AG04450 (cell line): ENCODE measurements at regions not wholly inside any gene's neighbourhood (a gene's known extent, or its start where the extent isn't known, plus 50 kb on each side); places are given as distances from the start of the nearest gene placed in this dataset.

ENCODE experiments used
- CTCF ChIA-PET: fragments of 300-600, 350-600 bp; formaldehyde crosslinking; extraction: SDS; loops from one replicate; lab custom pipeline; 2022; ENCODE audit warnings: antibody characterized with exemption, inconsistent platforms; lab: Charles Lee
- POLR2A ChIA-PET: fragments of 350-600 bp; formaldehyde crosslinking; extraction: SDS; loops from one replicate; lab custom pipeline; 2021; ENCODE audit warnings: antibody characterized with exemption, inconsistent platforms; lab: Yijun Ruan, JAX
- DNase-seq: peaks from one replicate; pipeline ENCODE4 v3.0.0-alpha.2; 2011; ENCODE audit warnings: low read depth, low spot score
- H3K27ac ChIP-seq: one replicate; pipeline ENCODE4 v1.5.1; 2012; ENCODE audit warnings: low read depth, low read length, control low read depth
- H3K27me3 ChIP-seq: one replicate; pipeline ENCODE4 v1.6.0; 2012; ENCODE audit warnings: low read length; ENCODE audit not compliant: control insufficient read depth, insufficient read depth
- H3K4me3 ChIP-seq: 2 replicates; pipeline ENCODE4 v1.5.1; 2011; ENCODE audit warnings: mild to moderate bottlenecking, low read depth, low read length, control low read depth
- H3K9me3 ChIP-seq: 2 replicates; pipeline ENCODE4 v1.5.1; 2012; ENCODE audit warnings: low read length; ENCODE audit not compliant: control insufficient read depth, insufficient read depth
- TF ChIP-seq, protein P1 (sequence below): IDR thresholded peaks from 2 replicates; pipeline ENCODE4 v1.5.1; 2011; ENCODE audit warnings: low read depth, low read length, control low read depth, inconsistent platforms

GRCh38 chr2:220789961-220790360 is 782.1 kb downstream of the EPHA4 start:
- ChIA-PET POLR2A (no interaction called here), CTCF (no interaction called here)
- DNase-seq: no peak
- Histone ChIP-seq H3K27me3 (no peaks in the 10 kb centered on the region), H3K9me3 (no peaks in the 10 kb centered on the region), H3K4me3 (no peak overlapping the region), H3K27ac (no peak overlapping the region)
- TF ChIP-seq, protein P1, sequence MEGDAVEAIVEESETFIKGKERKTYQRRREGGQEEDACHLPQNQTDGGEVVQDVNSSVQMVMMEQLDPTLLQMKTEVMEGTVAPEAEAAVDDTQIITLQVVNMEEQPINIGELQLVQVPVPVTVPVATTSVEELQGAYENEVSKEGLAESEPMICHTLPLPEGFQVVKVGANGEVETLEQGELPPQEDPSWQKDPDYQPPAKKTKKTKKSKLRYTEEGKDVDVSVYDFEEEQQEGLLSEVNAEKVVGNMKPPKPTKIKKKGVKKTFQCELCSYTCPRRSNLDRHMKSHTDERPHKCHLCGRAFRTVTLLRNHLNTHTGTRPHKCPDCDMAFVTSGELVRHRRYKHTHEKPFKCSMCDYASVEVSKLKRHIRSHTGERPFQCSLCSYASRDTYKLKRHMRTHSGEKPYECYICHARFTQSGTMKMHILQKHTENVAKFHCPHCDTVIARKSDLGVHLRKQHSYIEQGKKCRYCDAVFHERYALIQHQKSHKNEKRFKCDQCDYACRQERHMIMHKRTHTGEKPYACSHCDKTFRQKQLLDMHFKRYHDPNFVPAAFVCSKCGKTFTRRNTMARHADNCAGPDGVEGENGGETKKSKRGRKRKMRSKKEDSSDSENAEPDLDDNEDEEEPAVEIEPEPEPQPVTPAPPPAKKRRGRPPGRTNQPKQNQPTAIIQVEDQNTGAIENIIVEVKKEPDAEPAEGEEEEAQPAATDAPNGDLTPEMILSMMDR: no peak

GRCh38 chr2:220795705-220796104 is 776.4 kb downstream of the EPHA4 start:
- TF ChIP-seq, protein P1: no peak
- Histone ChIP-seq H3K9me3 (no peaks in the 10 kb centered on the region), H3K27me3 (no peaks in the 10 kb centered on the region), H3K27ac (no peak overlapping the region), H3K4me3 (no peak overlapping the region)
- POLR2A ChIA-PET: no interaction called here
- CTCF ChIA-PET: interaction anchor here (1.3 kb wide), 1 partner anchor 16 kb away, joined by 3 read pairs; no protein-coding TSS in a partner anchor
- no peak for DNase-seq

GRCh38 chr2:220811115-220811514 is 761.0 kb downstream of the EPHA4 start:
- ChIA-PET POLR2A (no interaction called here), CTCF (no interaction called here)
- TF ChIP-seq, protein P1: no peak
- Histone ChIP-seq H3K27ac (no peak overlapping the region), H3K9me3 (no peaks in the 10 kb centered on the region), H3K27me3 (no peaks in the 10 kb centered on the region), H3K4me3 (no peak overlapping the region)
- DNase-seq: no peak

DNA sequence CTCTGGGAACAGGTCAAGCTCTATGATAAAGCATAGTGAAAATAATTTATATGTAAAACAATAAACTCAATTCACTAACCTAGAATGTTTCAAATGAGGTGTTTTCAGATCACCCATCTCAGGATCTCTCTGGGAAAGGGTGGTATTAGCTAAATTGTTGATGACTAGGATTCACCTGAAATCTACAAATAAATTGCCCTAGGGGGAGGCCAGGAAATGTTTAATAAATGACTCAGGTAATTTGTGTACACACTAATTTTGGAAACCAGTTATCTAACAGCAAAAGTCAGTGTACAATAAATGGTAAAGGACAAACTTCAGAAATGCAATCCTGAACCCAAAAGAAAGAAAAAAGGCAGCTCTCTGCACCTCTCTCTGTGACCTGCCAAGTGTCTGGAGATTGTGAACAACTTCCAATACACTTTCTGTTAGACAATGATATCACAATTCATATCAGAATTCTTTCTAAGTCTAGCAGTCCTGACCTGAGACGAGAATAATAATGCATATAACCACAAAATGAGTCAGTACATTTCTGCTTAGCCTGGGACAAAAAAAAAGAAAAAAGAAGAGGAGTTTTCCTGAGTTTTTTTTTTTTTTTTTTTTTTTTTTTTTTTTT is 760.0 kb downstream of the EPHA4 start:
- ChIA-PET POLR2A (no interaction called here), CTCF (interaction anchor here (0.7 kb wide), 1 partner anchor 283 kb away, joined by 3 read pairs; no protein-coding TSS in a partner anchor)
- no peaks in the 10 kb centered on the region for H3K27me3 ChIP-seq
- no peak overlapping the region for H3K27ac ChIP-seq
- H3K4me3 ChIP-seq: no peak overlapping the region
- DNase-seq: no peak
- TF ChIP-seq, protein P1: no peak
- H3K9me3 ChIP-seq: no peaks in the 10 kb centered on the region

GRCh38 chr2:220814441-220814840 is 757.7 kb downstream of the EPHA4 start:
- ChIA-PET CTCF (no interaction called here), POLR2A (no interaction called here)
- no peaks in the 10 kb centered on the region for H3K27me3 ChIP-seq
- H3K9me3 ChIP-seq: no peaks in the 10 kb centered on the region
- TF ChIP-seq, protein P1: no peak
- H3K4me3 ChIP-seq: no peak overlapping the region
- no peak overlapping the region for H3K27ac ChIP-seq
- DNase-seq: no peak
